ENCODE measurements at regions not wholly inside any gene's neighbourhood (a gene's known extent, or its start where the extent isn't known, plus 50 kb on each side); places are given as distances from the start of the nearest gene placed in this dataset.

GRCh38 chr15:39202641-39203040, 378.2 kb upstream of the THBS1 start:
- TF ChIP-seq, protein P1, sequence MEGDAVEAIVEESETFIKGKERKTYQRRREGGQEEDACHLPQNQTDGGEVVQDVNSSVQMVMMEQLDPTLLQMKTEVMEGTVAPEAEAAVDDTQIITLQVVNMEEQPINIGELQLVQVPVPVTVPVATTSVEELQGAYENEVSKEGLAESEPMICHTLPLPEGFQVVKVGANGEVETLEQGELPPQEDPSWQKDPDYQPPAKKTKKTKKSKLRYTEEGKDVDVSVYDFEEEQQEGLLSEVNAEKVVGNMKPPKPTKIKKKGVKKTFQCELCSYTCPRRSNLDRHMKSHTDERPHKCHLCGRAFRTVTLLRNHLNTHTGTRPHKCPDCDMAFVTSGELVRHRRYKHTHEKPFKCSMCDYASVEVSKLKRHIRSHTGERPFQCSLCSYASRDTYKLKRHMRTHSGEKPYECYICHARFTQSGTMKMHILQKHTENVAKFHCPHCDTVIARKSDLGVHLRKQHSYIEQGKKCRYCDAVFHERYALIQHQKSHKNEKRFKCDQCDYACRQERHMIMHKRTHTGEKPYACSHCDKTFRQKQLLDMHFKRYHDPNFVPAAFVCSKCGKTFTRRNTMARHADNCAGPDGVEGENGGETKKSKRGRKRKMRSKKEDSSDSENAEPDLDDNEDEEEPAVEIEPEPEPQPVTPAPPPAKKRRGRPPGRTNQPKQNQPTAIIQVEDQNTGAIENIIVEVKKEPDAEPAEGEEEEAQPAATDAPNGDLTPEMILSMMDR (IDR thresholded peaks at IDR 0.05; ENCODE audit: low read depth, low read length), result no peak
- no peak for TF ChIP-seq EZH2phosphoT487 (IDR thresholded peaks at IDR 0.05; ENCODE audit: low read depth)

Data from OCI-LY3 (cell line).